ENCODE measurements at regions not wholly inside any gene's neighbourhood (a gene's known extent, or its start where the extent isn't known, plus 50 kb on each side); places are given as distances from the start of the nearest gene placed in this dataset.

DNA sequence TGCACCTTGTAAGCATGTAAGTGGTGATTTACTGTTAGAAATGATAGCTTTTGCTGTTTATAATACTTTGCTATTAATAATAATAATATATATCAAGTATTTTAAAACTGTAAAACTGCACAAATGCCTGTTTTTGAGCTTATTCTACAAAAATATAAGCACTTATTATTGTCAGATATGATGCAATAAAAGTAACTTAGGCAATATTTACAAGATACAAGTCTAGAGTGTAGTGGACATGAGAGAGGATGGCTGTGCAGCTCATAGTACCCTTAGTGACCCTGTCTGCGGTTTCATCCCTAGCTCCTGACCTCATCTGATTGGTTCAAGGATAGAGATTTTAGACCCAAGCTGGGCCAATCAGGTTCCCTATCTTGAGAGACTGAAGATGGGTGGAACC lies 178.4 kb downstream of the MTX2 start:
- no peak overlapping the region for H3K27ac ChIP-seq
- DNase-seq: no peak
- H3K4me1 ChIP-seq: peaks cover 20% of the 10 kb centered on the region
- no peaks in the 10 kb centered on the region for H3K9me3 ChIP-seq (replicated peaks)
- H3K4me3 ChIP-seq: no peak overlapping the region
- H3K36me3 ChIP-seq: no peaks in the 10 kb centered on the region
- no peaks in the 10 kb centered on the region for H3K27me3 ChIP-seq

DNA sequence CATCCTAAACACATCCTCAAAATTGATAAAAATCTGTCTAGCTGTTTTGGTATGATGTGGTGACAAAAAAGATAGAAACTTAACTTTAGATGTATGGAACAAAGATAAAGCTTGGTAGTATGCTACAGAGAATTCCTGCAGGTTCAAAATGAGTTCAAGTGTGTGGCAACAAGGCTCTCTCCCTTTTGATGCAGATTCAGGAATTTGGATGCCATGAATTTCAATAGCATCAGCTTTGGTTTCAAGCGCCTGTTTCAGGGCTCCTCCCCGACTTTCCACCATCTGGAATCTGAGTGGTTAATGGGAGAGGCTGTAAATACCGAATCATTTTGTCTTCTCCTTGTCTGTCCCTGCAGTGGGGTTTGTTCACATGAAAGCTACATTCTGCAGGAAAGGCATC lies 180.6 kb downstream of the MTX2 start:
- DNase-seq: no peak
- no peak overlapping the region for H3K4me3 ChIP-seq
- H3K9me3 ChIP-seq (replicated peaks): no peaks in the 10 kb centered on the region
- H3K27me3 ChIP-seq: no peaks in the 10 kb centered on the region
- H3K27ac ChIP-seq: no peak overlapping the region
- no peaks in the 10 kb centered on the region for H3K36me3 ChIP-seq
- H3K4me1 ChIP-seq: peaks cover 20% of the 10 kb centered on the region

DNA sequence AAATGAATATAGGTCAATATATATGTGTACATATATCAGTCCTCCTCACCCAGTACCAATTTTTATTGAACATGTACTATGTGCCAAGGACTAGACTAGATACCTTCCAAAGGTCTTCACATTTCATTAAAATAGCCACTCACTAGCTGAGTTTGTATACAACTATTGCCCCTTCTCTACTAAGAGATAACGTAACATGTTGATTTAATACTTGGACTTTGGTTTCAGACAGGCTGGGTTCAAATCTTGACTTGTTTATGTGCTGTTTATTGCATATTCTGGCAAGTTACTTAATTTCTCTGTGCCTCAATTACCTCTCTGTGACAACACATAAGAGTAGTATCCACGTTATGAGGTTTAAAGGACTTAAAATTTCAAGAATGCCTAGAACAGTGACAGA lies 184.5 kb downstream of the MTX2 start:
- no peak for DNase-seq
- H3K27ac ChIP-seq: no peak overlapping the region
- H3K4me3 ChIP-seq: no peak overlapping the region
- no peaks in the 10 kb centered on the region for H3K9me3 ChIP-seq (replicated peaks)
- peaks cover 12% of the 10 kb centered on the region; the same call in 1 of the 2 replicates for H3K4me1 ChIP-seq
- no peaks in the 10 kb centered on the region for H3K36me3 ChIP-seq
- no peaks in the 10 kb centered on the region for H3K27me3 ChIP-seq

DNA sequence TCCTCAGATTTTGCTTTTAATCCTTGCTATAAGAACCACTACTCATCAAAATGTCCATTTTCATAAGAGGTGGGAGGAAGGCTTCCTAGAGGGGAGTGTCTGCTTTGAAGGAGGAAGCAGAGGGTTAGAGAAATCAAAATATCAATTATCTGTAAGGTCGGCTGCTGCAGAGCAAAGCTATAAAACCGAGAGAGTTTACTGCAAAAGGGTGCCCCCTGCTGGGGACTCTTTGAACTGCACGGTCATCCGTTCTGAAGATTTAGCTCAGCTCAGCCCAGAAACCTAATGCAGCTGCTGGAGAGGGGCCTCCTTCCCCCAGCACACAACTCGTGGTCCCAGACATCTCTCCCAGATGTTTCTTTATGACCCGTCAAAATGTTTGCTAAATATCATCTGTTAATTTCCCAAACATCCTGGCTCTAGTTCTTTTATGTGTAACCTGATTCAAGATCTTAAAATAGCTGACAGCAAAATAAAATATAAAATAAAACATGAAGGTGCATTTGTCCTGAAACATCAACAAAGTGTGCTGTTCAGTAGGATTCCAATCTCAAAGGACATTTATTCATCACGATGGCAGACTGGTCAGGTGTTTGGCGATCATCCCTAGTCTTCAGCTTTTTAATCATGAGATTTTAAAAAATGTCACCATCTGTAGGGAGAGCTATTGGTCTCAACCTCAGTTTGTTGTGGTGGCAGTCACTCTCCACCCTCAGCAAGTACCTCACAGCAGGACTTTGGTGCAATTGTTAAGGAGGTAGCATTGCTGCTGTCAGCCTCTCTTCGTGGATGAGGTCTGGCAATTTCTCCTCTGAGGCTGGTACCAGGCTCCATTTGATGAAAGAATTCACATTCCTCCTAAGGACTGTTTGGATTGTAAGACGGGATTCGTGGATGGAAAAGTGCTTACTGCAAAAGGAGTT lies 185.9 kb downstream of the MTX2 start:
- Histone ChIP-seq H3K4me3 (no peak overlapping the region), H3K9me3 (replicated peaks) (no peaks in the 10 kb centered on the region), H3K36me3 (no peaks in the 10 kb centered on the region), H3K27me3 (no peaks in the 10 kb centered on the region), H3K4me1 (peaks cover 12% of the 10 kb centered on the region; the same call in 1 of the 2 replicates), H3K27ac (no peak overlapping the region)
- DNase-seq: peak; percentile 73 to 89

DNA sequence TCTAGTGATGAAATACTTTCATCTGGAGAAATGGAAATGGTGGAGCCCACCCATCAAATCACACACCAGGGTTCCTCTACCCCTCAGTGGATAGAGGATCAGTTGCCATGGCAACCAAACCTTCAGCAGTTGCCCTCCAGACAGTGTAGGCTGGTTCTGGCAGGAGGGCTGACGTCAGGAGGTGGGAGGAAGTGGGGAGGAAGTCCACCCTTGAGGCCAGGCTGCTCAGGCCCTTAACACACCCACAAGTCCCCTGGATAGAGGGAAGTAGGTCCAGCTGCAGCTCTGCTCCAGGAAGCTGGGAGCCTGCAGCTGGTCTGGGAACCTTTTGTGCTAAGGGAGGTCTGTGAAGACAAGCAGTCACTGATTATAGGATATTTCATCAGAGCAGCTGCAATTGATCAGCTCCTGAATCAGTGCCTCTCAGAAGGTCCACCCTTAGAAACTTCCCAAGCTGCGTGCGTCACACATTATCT lies 186.6 kb downstream of the MTX2 start:
- peak; percentile 55 to 57 for DNase-seq
- Histone ChIP-seq H3K36me3 (no peaks in the 10 kb centered on the region), H3K27ac (no peak overlapping the region), H3K9me3 (replicated peaks) (no peaks in the 10 kb centered on the region), H3K4me3 (no peak overlapping the region), H3K4me1 (peaks cover 12% of the 10 kb centered on the region; the same call in 1 of the 2 replicates), H3K27me3 (no peaks in the 10 kb centered on the region)

DNA sequence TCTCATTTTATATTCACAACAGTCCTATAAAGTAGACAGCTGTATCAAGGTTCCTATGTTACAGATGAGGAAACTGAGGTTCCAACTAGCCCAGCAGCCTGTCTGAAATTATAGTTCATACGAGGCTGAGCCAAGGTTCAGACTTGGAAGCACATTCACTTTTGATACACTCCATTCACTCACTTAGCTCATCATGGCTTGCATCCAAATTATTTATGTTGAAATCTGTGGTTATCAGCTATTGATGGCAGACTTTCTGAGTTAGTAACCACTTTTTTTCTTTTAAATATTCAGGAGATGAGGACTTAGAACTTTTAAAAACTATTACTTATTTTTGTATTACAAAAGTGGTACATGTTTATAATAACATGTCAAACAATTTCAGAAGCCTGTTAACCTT lies 188.2 kb downstream of the MTX2 start:
- Histone ChIP-seq H3K9me3 (replicated peaks) (no peaks in the 10 kb centered on the region), H3K4me3 (no peak overlapping the region), H3K27ac (no peak overlapping the region), H3K27me3 (no peaks in the 10 kb centered on the region), H3K36me3 (no peaks in the 10 kb centered on the region), H3K4me1 (peaks cover 12% of the 10 kb centered on the region; the same call in 1 of the 2 replicates)
- no peak for DNase-seq

DNA sequence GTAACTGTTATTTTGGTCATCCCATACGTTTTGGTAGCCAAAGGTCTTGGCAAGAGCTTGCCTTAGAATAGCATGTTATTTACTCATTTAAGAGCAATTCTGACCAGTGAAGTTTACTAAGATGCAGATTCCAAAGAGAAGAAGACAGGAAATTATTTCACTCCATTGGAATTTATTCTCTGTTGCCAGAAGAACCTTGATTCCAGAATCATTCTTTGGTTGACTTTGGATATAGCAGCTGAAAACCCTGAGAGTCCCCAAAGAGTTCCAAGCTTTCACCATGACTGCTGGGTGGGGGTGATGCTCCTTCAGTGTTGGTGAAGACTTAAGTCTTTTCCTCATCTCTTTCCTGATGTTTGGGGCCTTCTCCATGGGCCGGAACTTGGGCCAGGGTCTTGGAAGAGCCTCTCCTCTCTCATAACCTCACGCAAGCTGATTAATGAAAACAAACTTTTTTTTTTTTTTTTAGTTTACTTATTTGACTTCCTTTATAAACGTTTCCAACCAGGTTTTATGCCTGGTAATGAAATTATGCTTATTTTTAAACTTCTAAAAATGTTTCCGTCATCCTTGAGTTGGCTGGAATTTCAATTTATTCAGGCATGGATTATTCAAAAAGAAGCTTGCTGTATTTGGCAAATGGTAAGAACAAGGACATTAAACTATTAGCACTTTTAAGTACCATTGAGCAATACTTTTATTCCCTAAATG lies 192.0 kb downstream of the MTX2 start:
- H3K36me3 ChIP-seq: no peaks in the 10 kb centered on the region
- H3K9me3 ChIP-seq (replicated peaks): no peaks in the 10 kb centered on the region
- no peak overlapping the region for H3K4me3 ChIP-seq
- 0 out of 2 replicates have a peak, but pooled peaks cover under 1% of the 10 kb centered on the region for H3K4me1 ChIP-seq
- no peak overlapping the region for H3K27ac ChIP-seq
- no peaks in the 10 kb centered on the region for H3K27me3 ChIP-seq
- DNase-seq: no peak

DNA sequence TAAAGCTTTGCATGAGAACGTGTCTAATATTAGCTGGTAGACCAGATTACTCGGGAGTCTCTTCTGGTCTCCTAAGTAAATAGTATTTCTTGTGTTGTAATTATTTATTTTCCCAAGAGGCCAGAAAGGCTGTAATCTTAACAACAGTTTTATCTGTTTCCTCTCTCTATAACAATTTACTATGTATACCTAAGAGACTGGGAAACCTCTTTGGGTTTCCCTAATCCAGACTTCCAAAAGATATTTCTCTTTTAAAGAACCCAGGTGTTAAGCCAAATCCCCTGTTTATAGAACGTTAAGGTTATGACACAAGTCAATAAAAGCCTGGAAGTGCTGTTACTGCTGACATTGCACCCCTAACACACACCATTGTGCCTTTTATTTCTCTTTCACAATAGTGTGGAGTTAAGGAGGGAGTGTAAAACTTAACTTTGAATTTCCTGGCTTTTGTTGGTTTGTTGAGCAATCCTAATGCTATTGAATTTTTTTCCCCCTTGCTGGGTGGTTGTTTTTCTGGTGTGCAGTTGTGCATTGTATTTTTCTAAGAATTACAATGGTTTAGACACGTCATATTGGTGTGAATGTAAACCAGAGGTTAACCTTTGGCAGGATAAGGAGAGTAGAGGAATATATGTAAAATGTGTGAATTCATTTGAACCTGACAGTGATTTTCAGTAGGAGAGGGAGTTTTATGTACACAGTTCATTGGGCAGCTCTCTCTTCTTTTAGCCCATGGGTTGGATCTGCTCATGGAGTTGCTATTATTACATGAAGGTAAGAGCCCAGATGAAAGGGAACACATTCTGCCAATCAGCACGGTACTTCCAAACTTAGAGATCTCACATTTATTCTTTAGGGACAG lies 192.8 kb downstream of the MTX2 start:
- H3K4me1 ChIP-seq: no peaks in the 10 kb centered on the region
- H3K27ac ChIP-seq: no peak overlapping the region
- H3K9me3 ChIP-seq (replicated peaks): no peaks in the 10 kb centered on the region
- no peaks in the 10 kb centered on the region for H3K27me3 ChIP-seq
- DNase-seq: no peak
- H3K4me3 ChIP-seq: no peak overlapping the region
- H3K36me3 ChIP-seq: no peaks in the 10 kb centered on the region

DNA sequence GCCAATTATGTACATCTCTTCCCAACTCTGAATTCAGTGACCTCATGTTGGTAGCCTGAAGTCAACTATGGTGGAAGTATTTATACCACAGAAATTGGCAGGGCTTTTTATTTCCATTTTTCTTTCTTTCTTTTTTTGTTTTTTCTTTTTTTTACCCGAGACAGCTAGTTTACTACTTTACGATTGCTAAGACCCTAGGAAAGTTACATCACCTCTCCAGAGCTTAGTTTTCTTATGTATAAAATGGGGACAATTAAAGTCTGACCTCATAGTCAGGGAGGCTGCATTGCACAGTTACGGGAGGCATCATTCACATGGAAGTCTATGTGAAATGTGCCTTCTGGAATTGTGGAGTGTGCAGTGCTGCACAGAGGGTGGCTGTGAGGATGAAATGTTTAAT lies 194.3 kb downstream of the MTX2 start:
- no peaks in the 10 kb centered on the region for H3K36me3 ChIP-seq
- no peaks in the 10 kb centered on the region; the same call in 1 of the 2 replicates for H3K27me3 ChIP-seq
- no peak overlapping the region for H3K27ac ChIP-seq
- no peaks in the 10 kb centered on the region for H3K9me3 ChIP-seq (replicated peaks)
- no peak overlapping the region for H3K4me3 ChIP-seq
- no peaks in the 10 kb centered on the region for H3K4me1 ChIP-seq
- DNase-seq: no peak

DNA sequence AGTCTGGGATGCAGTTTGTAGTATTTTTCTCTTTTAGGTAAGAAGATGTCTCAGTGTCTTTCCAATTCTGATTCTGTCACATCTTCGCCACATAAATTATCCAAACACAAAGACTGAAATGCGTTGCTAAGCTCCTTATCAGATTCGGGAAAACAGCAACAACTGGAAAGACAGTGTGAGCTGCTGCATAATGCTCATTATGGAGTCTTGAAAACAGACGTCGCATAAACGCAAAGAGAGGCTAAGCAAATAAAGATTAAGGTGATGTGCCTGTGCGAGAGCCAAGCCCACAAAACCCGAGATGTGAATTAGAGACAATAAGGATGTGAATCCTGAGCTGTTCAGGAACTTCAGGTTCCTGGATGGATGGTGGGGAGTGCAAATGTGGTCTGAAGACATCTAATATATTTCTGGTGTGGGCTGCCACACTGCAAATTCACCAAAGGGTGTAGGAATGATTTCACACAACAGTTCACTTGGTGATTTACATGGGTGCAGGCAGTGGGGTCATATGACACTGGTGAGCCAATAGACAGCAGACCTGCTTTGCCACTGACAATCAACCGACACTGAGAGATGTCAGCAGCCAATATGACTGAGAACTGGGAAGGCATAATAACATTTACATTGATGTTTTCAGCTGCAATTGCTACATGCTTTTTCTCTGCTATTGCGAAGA lies 195.8 kb downstream of the MTX2 start:
- Histone ChIP-seq H3K4me3 (0 out of 2 replicates have a peak overlapping the region, but pooled peaks have one; percentile 12), H3K9me3 (replicated peaks) (no peaks in the 10 kb centered on the region), H3K4me1 (no peaks in the 10 kb centered on the region), H3K27ac (no peak overlapping the region), H3K36me3 (no peaks in the 10 kb centered on the region), H3K27me3 (no peaks in the 10 kb centered on the region; the same call in 1 of the 2 replicates)
- DNase-seq: peak; percentile 9 to 32

DNA sequence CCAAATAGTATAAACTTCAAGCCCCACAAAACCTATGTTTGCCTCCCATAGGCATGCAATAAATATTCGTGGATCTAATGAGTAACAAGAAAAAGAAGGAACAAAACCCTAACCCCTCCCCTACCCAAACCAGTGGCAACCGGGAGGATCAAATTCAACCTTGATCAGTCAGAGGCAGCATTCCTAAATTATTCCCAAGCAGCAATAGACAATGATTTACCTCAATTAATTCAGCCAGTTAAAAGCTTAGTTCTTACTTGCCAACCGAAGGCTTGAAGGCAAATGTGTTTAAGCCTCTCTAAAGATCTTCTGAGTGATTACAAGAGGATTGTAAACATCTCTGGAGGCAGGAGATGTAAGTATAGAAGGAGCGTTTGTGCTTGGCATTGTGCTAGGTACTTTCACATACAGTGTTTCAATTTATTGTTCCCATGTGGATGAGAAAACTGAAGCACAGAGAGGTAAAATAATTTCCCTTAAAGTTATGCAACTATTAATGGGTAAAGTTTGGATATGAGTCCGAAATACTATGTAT lies 197.7 kb downstream of the MTX2 start:
- no peaks in the 10 kb centered on the region for H3K36me3 ChIP-seq
- no peaks in the 10 kb centered on the region for H3K4me1 ChIP-seq
- H3K4me3 ChIP-seq: no peak overlapping the region
- no peaks in the 10 kb centered on the region; the same call in 1 of the 2 replicates for H3K27me3 ChIP-seq
- H3K27ac ChIP-seq: no peak overlapping the region
- no peak for DNase-seq
- H3K9me3 ChIP-seq (replicated peaks): no peaks in the 10 kb centered on the region

DNA sequence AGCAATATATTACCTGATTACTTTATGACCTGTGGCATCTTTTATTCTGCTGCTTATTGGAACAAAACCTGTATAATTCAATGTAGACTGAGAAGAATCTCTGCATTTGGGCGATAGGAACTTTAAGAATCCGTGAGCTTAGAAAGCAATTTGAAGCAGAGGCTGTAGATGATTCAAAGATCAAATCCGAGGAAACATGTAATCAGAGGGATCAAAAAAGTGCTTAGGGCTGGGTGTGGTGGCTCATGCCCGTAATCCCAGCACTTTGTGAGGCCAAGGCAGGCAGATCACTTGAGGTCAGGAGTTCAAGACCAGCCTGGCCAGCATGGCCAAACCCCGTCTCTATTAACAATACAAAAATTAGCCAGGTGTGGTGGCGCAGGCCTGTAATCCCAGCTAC lies 198.4 kb downstream of the MTX2 start:
- Histone ChIP-seq H3K27me3 (no peaks in the 10 kb centered on the region; the same call in 1 of the 2 replicates), H3K4me3 (no peak overlapping the region)

DNA sequence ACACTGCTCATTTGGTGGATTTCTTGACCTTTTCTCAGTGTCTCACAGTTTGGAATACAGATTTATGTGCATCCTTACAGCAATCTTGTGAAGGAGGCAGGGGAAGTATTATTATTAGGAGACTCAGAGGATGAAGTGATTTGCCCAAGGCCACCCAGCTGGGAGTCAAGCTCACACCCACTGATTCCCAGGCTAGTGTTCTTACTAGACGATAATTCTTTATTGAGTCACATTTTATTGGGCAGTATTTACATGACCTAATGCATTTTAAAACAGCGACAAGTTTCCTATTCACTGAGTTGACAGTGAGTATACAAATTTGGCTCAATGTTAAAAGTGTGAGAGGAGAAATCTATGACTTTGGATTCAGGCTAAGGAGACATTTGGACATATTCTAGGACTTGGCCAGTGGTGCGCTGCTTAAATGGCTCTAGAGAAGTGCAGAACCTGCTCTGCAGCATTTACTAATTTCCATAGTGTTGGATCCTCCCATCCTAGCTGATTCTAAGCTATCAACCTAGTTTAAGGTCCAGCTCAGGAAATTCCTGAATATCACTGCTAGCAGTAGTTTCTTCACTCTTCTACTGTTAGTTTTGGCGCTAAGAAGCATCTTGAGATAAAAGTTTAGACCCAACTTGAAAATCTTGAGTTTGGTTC lies 199.3 kb downstream of the MTX2 start:
- no peak overlapping the region for H3K27ac ChIP-seq
- no peak for DNase-seq
- no peaks in the 10 kb centered on the region; the same call in 1 of the 2 replicates for H3K27me3 ChIP-seq
- no peaks in the 10 kb centered on the region for H3K9me3 ChIP-seq (replicated peaks)
- H3K36me3 ChIP-seq: no peaks in the 10 kb centered on the region
- no peak overlapping the region for H3K4me3 ChIP-seq
- H3K4me1 ChIP-seq: no peaks in the 10 kb centered on the region

More for the DNA sequence above, 198.4 kb downstream of the MTX2 start:
- H3K27ac ChIP-seq: no peak overlapping the region
- H3K9me3 ChIP-seq (replicated peaks): no peaks in the 10 kb centered on the region
- no peaks in the 10 kb centered on the region for H3K4me1 ChIP-seq
- no peak for DNase-seq
- no peaks in the 10 kb centered on the region for H3K36me3 ChIP-seq

Measured in SJCRH30 (cell line).